Lower leg skin (tissue), 3 donors: ENCODE measurements at regions not wholly inside any gene's neighbourhood (a gene's known extent, or its start where the extent isn't known, plus 50 kb on each side); places are given as distances from the start of the nearest gene placed in this dataset.

Experiments used
- CTCF ChIP-seq, 3 donors: fragments of 450-650 bp; IDR thresholded peaks; one replicate each; pipeline ENCODE4 v1.5.1; 2016; ENCODE audit warnings: antibody characterized with exemption in 3 of 3, mild to moderate bottlenecking in 3 of 3, moderate library complexity in 2 of 3
- POLR2A ChIP-seq, 2 donors: fragments of 450-650 bp; IDR thresholded peaks; one replicate each; pipeline ENCODE4 v1.6.1; 2016 to 2017; ENCODE audit warnings: antibody characterized with exemption in 2 of 2, mild to moderate bottlenecking in 1 of 2, moderate library complexity in 1 of 2

- no peak for TF ChIP-seq CTCF (IDR thresholded peaks at IDR 0.05)
- no peak for TF ChIP-seq POLR2A (IDR thresholded peaks at IDR 0.05)
These were observed 422.8 kb upstream of the ZMIZ1 start for GRCh38 chr10:78645975-78646374.
